ENCODE measurements at regions not wholly inside any gene's neighbourhood (a gene's known extent, or its start where the extent isn't known, plus 50 kb on each side); places are given as distances from the start of the nearest gene placed in this dataset.

- Histone ChIP-seq H2AFZ (ENCODE audit: low read depth) (no peak overlapping the region), H3K27ac (no peak overlapping the region), H3K9ac (no peak overlapping the region), H3K4me3 (IDR thresholded peaks at IDR 0.05; ENCODE audit: insufficient read depth, low read depth, low read length) (no peak overlapping the region), H3K27me3 (ENCODE audit: insufficient read depth, low read depth) (no peaks in the 10 kb centered on the region), H4K20me1 (ENCODE audit: insufficient read depth) (no peaks in the 10 kb centered on the region), H3K36me3 (ENCODE audit: insufficient read depth) (no peaks in the 10 kb centered on the region), H3K79me2 (ENCODE audit: insufficient read depth, low read depth) (no peaks in the 10 kb centered on the region), H3K4me1 (ENCODE audit: low read depth, poor library complexity, severe bottlenecking) (no peaks in the 10 kb centered on the region), H3K4me2 (no peak overlapping the region)
- TF ChIP-seq CTCF (conservative IDR thresholded peaks at IDR 0.05; ENCODE audit: low read depth, low read length) = no peak
Observed at GRCh38 chr21:23249760-23250159, 2251.6 kb downstream of the NCAM2 start.

DNA sequence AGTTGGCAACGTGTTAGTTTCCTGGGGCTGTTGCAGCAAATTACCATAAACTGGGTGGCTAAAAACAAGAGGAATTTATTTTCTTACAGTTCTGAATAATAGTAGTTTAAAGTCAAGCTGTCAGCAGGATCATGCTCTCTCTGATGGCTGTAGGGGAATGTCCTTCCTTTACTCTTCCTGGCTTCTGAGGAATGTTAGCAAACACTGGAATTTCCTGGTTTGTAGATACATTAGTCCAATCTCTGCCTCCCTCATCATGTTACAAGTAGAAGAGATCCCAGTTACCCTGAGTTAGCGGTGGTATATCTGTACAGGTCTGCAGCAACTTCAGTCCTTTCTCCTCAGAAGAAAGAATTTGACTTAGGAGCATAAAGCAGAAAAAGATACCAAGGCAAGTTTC lies 2249.1 kb downstream of the NCAM2 start:
- TF ChIP-seq CTCF (conservative IDR thresholded peaks at IDR 0.05; ENCODE audit: low read depth, low read length) = no peak
- no peak overlapping the region for H2AFZ ChIP-seq (ENCODE audit: low read depth)
- H4K20me1 ChIP-seq (ENCODE audit: insufficient read depth) = no peaks in the 10 kb centered on the region
- H3K4me2 ChIP-seq = no peak overlapping the region
- H3K27me3 ChIP-seq (ENCODE audit: insufficient read depth, low read depth) = no peaks in the 10 kb centered on the region
- no peak overlapping the region for H3K9ac ChIP-seq
- H3K79me2 ChIP-seq (ENCODE audit: insufficient read depth, low read depth) = no peaks in the 10 kb centered on the region
- no peaks in the 10 kb centered on the region for H3K36me3 ChIP-seq (ENCODE audit: insufficient read depth)
- no peak overlapping the region for H3K4me3 ChIP-seq (IDR thresholded peaks at IDR 0.05; ENCODE audit: insufficient read depth, low read depth, low read length)
- H3K27ac ChIP-seq = no peak overlapping the region
- H3K4me1 ChIP-seq (ENCODE audit: low read depth, poor library complexity, severe bottlenecking) = no peaks in the 10 kb centered on the region

GRCh38 chr21:23245255-23245654 lies 2247.0 kb downstream of the NCAM2 start:
- Histone ChIP-seq H3K4me2 (no peak overlapping the region), H4K20me1 (ENCODE audit: insufficient read depth) (no peaks in the 10 kb centered on the region), H3K27me3 (ENCODE audit: insufficient read depth, low read depth) (no peaks in the 10 kb centered on the region), H3K27ac (no peak overlapping the region), H3K79me2 (ENCODE audit: insufficient read depth, low read depth) (no peaks in the 10 kb centered on the region), H3K4me1 (ENCODE audit: low read depth, poor library complexity, severe bottlenecking) (no peaks in the 10 kb centered on the region), H3K4me3 (IDR thresholded peaks at IDR 0.05; ENCODE audit: insufficient read depth, low read depth, low read length) (no peak overlapping the region), H2AFZ (ENCODE audit: low read depth) (no peak overlapping the region), H3K9ac (no peak overlapping the region), H3K36me3 (ENCODE audit: insufficient read depth) (no peaks in the 10 kb centered on the region)
- TF ChIP-seq CTCF (conservative IDR thresholded peaks at IDR 0.05; ENCODE audit: low read depth, low read length) = no peak

- H3K27ac ChIP-seq = no peak overlapping the region
- no peaks in the 10 kb centered on the region for H3K36me3 ChIP-seq (ENCODE audit: insufficient read depth)
- H3K4me3 ChIP-seq (IDR thresholded peaks at IDR 0.05; ENCODE audit: insufficient read depth, low read depth, low read length) = no peak overlapping the region
- no peaks in the 10 kb centered on the region for H3K79me2 ChIP-seq (ENCODE audit: insufficient read depth, low read depth)
- no peak overlapping the region for H2AFZ ChIP-seq (ENCODE audit: low read depth)
- H3K4me2 ChIP-seq = no peak overlapping the region
- no peak for TF ChIP-seq CTCF (conservative IDR thresholded peaks at IDR 0.05; ENCODE audit: low read depth, low read length)
- no peaks in the 10 kb centered on the region for H3K4me1 ChIP-seq (ENCODE audit: low read depth, poor library complexity, severe bottlenecking)
- no peaks in the 10 kb centered on the region for H3K27me3 ChIP-seq (ENCODE audit: insufficient read depth, low read depth)
- no peak overlapping the region for H3K9ac ChIP-seq
- H4K20me1 ChIP-seq (ENCODE audit: insufficient read depth) = no peaks in the 10 kb centered on the region
Observed at GRCh38 chr21:23223882-23224281, 2225.7 kb downstream of the NCAM2 start.

DNA sequence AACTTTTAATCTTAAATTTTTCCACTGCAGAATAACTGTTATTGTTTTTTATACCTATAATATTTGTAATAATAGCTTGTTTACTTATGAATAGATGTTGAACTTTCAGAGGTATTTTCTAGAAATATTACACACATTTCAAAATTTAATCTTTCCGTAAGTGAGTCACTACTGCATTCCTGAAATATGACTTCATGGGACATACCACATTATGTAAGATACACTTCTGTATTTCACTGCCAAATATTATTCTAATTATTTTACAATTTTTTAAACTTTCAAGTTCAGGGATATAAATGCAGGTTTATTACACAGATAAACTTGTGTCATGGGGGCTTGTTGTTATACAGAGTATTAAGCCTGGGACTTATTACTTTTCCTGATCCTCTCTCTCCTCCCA lies 2220.5 kb downstream of the NCAM2 start:
- Histone ChIP-seq H3K4me3 (IDR thresholded peaks at IDR 0.05; ENCODE audit: insufficient read depth, low read depth, low read length) (no peak overlapping the region), H3K4me2 (no peak overlapping the region), H2AFZ (ENCODE audit: low read depth) (no peak overlapping the region), H4K20me1 (ENCODE audit: insufficient read depth) (no peaks in the 10 kb centered on the region), H3K79me2 (ENCODE audit: insufficient read depth, low read depth) (no peaks in the 10 kb centered on the region), H3K9ac (no peak overlapping the region), H3K27me3 (ENCODE audit: insufficient read depth, low read depth) (no peaks in the 10 kb centered on the region), H3K36me3 (ENCODE audit: insufficient read depth) (no peaks in the 10 kb centered on the region), H3K4me1 (ENCODE audit: low read depth, poor library complexity, severe bottlenecking) (no peaks in the 10 kb centered on the region), H3K27ac (no peak overlapping the region)
- TF ChIP-seq CTCF (conservative IDR thresholded peaks at IDR 0.05; ENCODE audit: low read depth, low read length) = no peak
